ENCODE measurements at regions not wholly inside any gene's neighbourhood (a gene's known extent, or its start where the extent isn't known, plus 50 kb on each side); places are given as distances from the start of the nearest gene placed in this dataset.

- DNase-seq (no peak), ATAC-seq (no peak)
These were observed 58.7 kb upstream of the VSTM2A start for GRCh38 chr7:54483523-54483922.

GRCh38 chr7:54485044-54485443 is 57.1 kb upstream of the VSTM2A start:
- no peak for ATAC-seq
- no peak overlapping the region for H3K27ac Mint-ChIP-seq
- no peak overlapping the region for H3K4me3 Mint-ChIP-seq
- H3K9me3 Mint-ChIP-seq, result peaks cover 17 to 23% of the 10 kb centered on the region in 2 donors
- H3K9me3 ChIP-seq (ENCODE audit: control insufficient read depth, insufficient read depth, low read length), result peaks cover 3% of the 10 kb centered on the region
- intact Hi-C loops (cut with micrococcal nuclease), result no loop called here
- H3K36me3 ChIP-seq (ENCODE audit: control insufficient read depth, insufficient read depth, low read length), result no peaks in the 10 kb centered on the region
- no peak overlapping the region for H3K4me3 ChIP-seq (ENCODE audit: low read length)
- H3K4me1 Mint-ChIP-seq, result no peaks in the 10 kb centered on the region
- WGBS (ENCODE audit: insufficient coverage), result 80% methylated on average over 1 of the region's 1 CpG
- no peaks in the 10 kb centered on the region for H3K27me3 ChIP-seq (ENCODE audit: control insufficient read depth, insufficient read depth, low read length)
- H3K36me3 Mint-ChIP-seq, result peaks cover 17% of the 10 kb centered on the region
- no peak for TF ChIP-seq CTCF (IDR thresholded peaks at IDR 0.05)
- no peak overlapping the region for H3K27ac ChIP-seq (ENCODE audit: low read length)
- DNase-seq, result no peak
- no peaks in the 10 kb centered on the region for H3K4me1 ChIP-seq (ENCODE audit: control insufficient read depth, insufficient read depth, low read length)
- H3K27me3 Mint-ChIP-seq (ENCODE audit: low read depth in 2 of 2), result no peaks in the 10 kb centered on the region

More at GRCh38 chr7:54483523-54483922, 58.7 kb upstream of the VSTM2A start:
- no peak overlapping the region for H3K4me3 Mint-ChIP-seq
- no peaks in the 10 kb centered on the region for H3K36me3 ChIP-seq (ENCODE audit: control insufficient read depth, insufficient read depth, low read length)
- H3K9me3 ChIP-seq (ENCODE audit: control insufficient read depth, insufficient read depth, low read length), result peaks cover 3% of the 10 kb centered on the region
- intact Hi-C loops (cut with micrococcal nuclease), result no loop called here
- H3K27me3 Mint-ChIP-seq (ENCODE audit: low read depth in 2 of 2), result no peaks in the 10 kb centered on the region
- 78% methylated on average over 3 of the region's 3 CpGs for WGBS (ENCODE audit: insufficient coverage)
- no peaks in the 10 kb centered on the region for H3K4me1 Mint-ChIP-seq
- H3K27me3 ChIP-seq (ENCODE audit: control insufficient read depth, insufficient read depth, low read length), result no peaks in the 10 kb centered on the region
- no peak for TF ChIP-seq CTCF (IDR thresholded peaks at IDR 0.05)
- peaks cover 17 to 23% of the 10 kb centered on the region in 2 donors for H3K9me3 Mint-ChIP-seq
- no peak overlapping the region for H3K27ac Mint-ChIP-seq
- no peaks in the 10 kb centered on the region for H3K4me1 ChIP-seq (ENCODE audit: control insufficient read depth, insufficient read depth, low read length)
- no peak overlapping the region for H3K27ac ChIP-seq (ENCODE audit: low read length)
- peaks cover 17% of the 10 kb centered on the region for H3K36me3 Mint-ChIP-seq
- no peak overlapping the region for H3K4me3 ChIP-seq (ENCODE audit: low read length)

Data from natural killer cell (primary cell).